ENCODE measurements at regions not wholly inside any gene's neighbourhood (a gene's known extent, or its start where the extent isn't known, plus 50 kb on each side); places are given as distances from the start of the nearest gene placed in this dataset.

- intact Hi-C loops (cut with DNase I; ENCODE audit: low total_unique reads), result no loop called here
- no peak for TF ChIP-seq POLR2AphosphoS5 (IDR thresholded peaks at IDR 0.05)
- TF ChIP-seq CTCF (IDR thresholded peaks at IDR 0.05), result no peak
- TF ChIP-seq POLR2A (IDR thresholded peaks at IDR 0.05), result no peak
- Histone ChIP-seq H3K36me3 (no peaks in the 10 kb centered on the region), H3K4me3 (no peak overlapping the region), H3K27ac (no peak overlapping the region), H3K4me1 (no peaks in the 10 kb centered on the region), H3K27me3 (no peaks in the 10 kb centered on the region), H3K9me3 (peaks cover 0 to 8% of the 10 kb centered on the region in 2 donors)
- no peak for DNase-seq (ENCODE audit: low spot score in 2 of 2)
These were observed 124.1 kb upstream of the MED13L start for GRCh38 chr12:116401565-116401964.

DNA sequence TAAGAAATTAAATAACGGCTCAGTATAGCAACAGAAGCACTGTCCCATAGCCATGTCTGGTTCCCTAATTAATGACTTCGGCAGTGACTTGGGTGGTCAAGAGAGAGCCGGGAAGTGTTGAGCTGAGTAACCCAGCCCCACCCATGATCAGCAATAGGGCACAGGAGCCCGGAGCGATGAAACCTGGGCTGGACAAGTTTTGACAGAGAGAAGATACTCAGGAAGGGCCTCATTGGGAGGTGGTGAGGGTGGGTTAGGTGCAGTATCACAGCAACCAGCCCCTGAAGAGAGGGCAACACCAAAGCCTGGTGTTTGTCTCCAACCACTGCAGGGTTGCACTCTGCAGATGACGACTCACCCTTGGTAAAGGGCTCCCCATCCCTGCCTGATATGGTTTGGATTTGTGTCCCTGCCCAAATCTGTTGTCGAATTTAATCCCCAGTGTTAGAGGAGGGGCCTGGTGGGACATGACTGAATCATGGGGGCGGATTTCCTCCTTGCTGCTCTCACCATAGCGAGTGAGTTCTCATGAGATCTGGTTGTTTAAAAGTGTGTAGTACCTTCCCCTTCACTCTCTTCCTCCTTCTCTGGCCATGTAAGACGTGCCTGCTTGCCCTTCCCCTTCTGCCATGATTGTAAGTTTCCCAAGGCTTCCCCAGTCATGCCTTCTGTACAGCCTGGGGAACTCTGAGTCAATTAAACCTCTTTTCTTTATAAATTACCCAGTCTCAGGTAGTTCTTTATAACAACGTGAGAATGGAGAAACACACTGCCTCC is 124.9 kb upstream of the MED13L start:
- TF ChIP-seq POLR2AphosphoS5 (IDR thresholded peaks at IDR 0.05) (no peak), POLR2A (IDR thresholded peaks at IDR 0.05) (no peak), CTCF (IDR thresholded peaks at IDR 0.05) (no peak)

GRCh38 chr12:116403546-116403945 is 126.1 kb upstream of the MED13L start:
- Histone ChIP-seq H3K27me3 (no peaks in the 10 kb centered on the region), H3K36me3 (no peaks in the 10 kb centered on the region), H3K4me3 (no peak overlapping the region), H3K4me1 (no peaks in the 10 kb centered on the region), H3K9me3 (peaks cover 0 to under 1% of the 10 kb centered on the region in 2 donors), H3K27ac (no peak overlapping the region)
- DNase-seq (ENCODE audit: low spot score in 2 of 2), result no peak
- intact Hi-C loops (cut with DNase I; ENCODE audit: low total_unique reads), result no loop called here
- TF ChIP-seq POLR2A (IDR thresholded peaks at IDR 0.05) (no peak), CTCF (IDR thresholded peaks at IDR 0.05) (no peak), POLR2AphosphoS5 (IDR thresholded peaks at IDR 0.05) (no peak)

More for the DNA sequence above, 124.9 kb upstream of the MED13L start:
- Histone ChIP-seq H3K4me3 (no peak overlapping the region), H3K27ac (no peak overlapping the region), H3K9me3 (peaks cover 0 to 8% of the 10 kb centered on the region in 2 donors), H3K36me3 (no peaks in the 10 kb centered on the region), H3K27me3 (no peaks in the 10 kb centered on the region), H3K4me1 (no peaks in the 10 kb centered on the region)
- DNase-seq (ENCODE audit: low spot score in 2 of 2), result no peak
- intact Hi-C loops (cut with DNase I; ENCODE audit: low total_unique reads), result no loop called here

DNA sequence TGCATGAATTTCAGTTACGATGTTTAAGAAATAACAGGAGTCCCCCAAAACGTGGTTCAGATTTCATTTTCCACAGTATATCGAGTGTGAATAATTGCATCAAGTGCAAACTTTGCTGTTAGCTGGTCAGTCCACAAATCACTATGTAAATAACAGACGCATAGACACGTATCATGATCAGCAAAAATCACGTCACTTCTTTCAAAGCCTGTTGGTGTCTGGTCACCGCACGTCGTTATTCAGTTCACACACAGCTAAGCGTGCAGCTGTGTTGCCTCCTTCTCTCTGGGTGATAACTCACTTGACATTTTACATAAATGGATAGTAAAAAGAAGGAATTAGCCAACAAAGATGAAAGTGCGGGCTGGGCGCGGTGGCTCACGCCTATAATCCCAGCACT is 126.8 kb upstream of the MED13L start:
- H3K9me3 ChIP-seq, result no peaks in the 10 kb centered on the region
- no peak overlapping the region for H3K4me3 ChIP-seq
- H3K27ac ChIP-seq, result no peak overlapping the region
- no peaks in the 10 kb centered on the region for H3K36me3 ChIP-seq
- no peak for DNase-seq (ENCODE audit: low spot score in 2 of 2)
- TF ChIP-seq POLR2A (IDR thresholded peaks at IDR 0.05) (no peak), POLR2AphosphoS5 (IDR thresholded peaks at IDR 0.05) (no peak), CTCF (IDR thresholded peaks at IDR 0.05) (no peak)
- H3K4me1 ChIP-seq, result no peaks in the 10 kb centered on the region
- H3K27me3 ChIP-seq, result no peaks in the 10 kb centered on the region
- intact Hi-C loops (cut with DNase I; ENCODE audit: low total_unique reads), result no loop called here

- DNase-seq (ENCODE audit: low spot score in 2 of 2), result no peak
- TF ChIP-seq POLR2AphosphoS5 (IDR thresholded peaks at IDR 0.05) (peak in 1 of 3 donors; percentile 63), POLR2A (IDR thresholded peaks at IDR 0.05) (no peak)
- intact Hi-C loops (cut with DNase I; ENCODE audit: low total_unique reads), result no loop called here
- H3K4me1 ChIP-seq, result no peaks in the 10 kb centered on the region
- no peak overlapping the region for H3K27ac ChIP-seq
- no peaks in the 10 kb centered on the region for H3K9me3 ChIP-seq
- no peaks in the 10 kb centered on the region for H3K27me3 ChIP-seq
- no peaks in the 10 kb centered on the region for H3K36me3 ChIP-seq
- no peak overlapping the region for H3K4me3 ChIP-seq
These were observed 127.6 kb upstream of the MED13L start for GRCh38 chr12:116404913-116405611.

Measured in breast epithelium (tissue), 4 donors.